Activated naive CD8-positive, alpha-beta T cell treated with anti-CD3 and anti-CD28 coated beads, Interleukin-2, amount 10 ng/mL, durations not matched to agents 7 days and 5 days (primary cell): ENCODE measurements at regions not wholly inside any gene's neighbourhood (a gene's known extent, or its start where the extent isn't known, plus 50 kb on each side); places are given as distances from the start of the nearest gene placed in this dataset.

Experiments
- ATAC-seq: fragments of 150-1000 bp; cut with Tn5 transposase; one replicate; pipeline ENCODE4 v1.10.0; 2021; ENCODE audit warnings: low read depth, moderate library complexity
- POLR2A ChIA-PET: fragments of 350-600 bp; sonication (Branson Sonifier 250); formaldehyde crosslinking; loops from one replicate; lab custom pipeline; 2021; ENCODE audit warnings: antibody characterized with exemption; lab: Charles Lee
- DNase-seq: peaks from one replicate; pipeline ENCODE4 v3.0.0; 2021
- H3K27ac Mint-ChIP-seq: one replicate; pipeline ENCODE4 v1.8.0; 2022; ENCODE audit warnings: mild to moderate bottlenecking, mixed read lengths
- H3K27me3 Mint-ChIP-seq: one replicate; pipeline ENCODE4 v1.8.0; 2022; ENCODE audit warnings: mild to moderate bottlenecking, moderate library complexity, mixed read lengths
- H3K36me3 Mint-ChIP-seq: one replicate; pipeline ENCODE4 v1.8.0; 2021; ENCODE audit warnings: mild to moderate bottlenecking, mixed read lengths
- H3K4me1 Mint-ChIP-seq: one replicate; pipeline ENCODE4 v1.8.0; 2021; ENCODE audit warnings: mixed read lengths
- H3K4me3 Mint-ChIP-seq: one replicate; pipeline ENCODE4 v1.8.0; 2022; ENCODE audit warnings: mild to moderate bottlenecking, moderate library complexity, mixed read lengths
- H3K9me3 Mint-ChIP-seq: one replicate; pipeline ENCODE4 v1.8.0; 2021; ENCODE audit warnings: mixed read lengths

- no peak overlapping the region for H3K27ac Mint-ChIP-seq
- H3K4me1 Mint-ChIP-seq = no peaks in the 10 kb centered on the region
- POLR2A ChIA-PET = no interaction called here
- peaks cover 3% of the 10 kb centered on the region for H3K27me3 Mint-ChIP-seq
- ATAC-seq (no peak), DNase-seq (no peak)
- no peak overlapping the region for H3K4me3 Mint-ChIP-seq
- H3K9me3 Mint-ChIP-seq = no peaks in the 10 kb centered on the region
- H3K36me3 Mint-ChIP-seq = no peaks in the 10 kb centered on the region
Measured at GRCh38 chr11:22477312-22477711, 139.1 kb downstream of the SLC17A6 start.

GRCh38 chr11:22476589-22476988, 138.4 kb downstream of the SLC17A6 start:
- H3K4me3 Mint-ChIP-seq = no peak overlapping the region
- peaks cover 3% of the 10 kb centered on the region for H3K27me3 Mint-ChIP-seq
- H3K9me3 Mint-ChIP-seq = no peaks in the 10 kb centered on the region
- no peaks in the 10 kb centered on the region for H3K36me3 Mint-ChIP-seq
- H3K27ac Mint-ChIP-seq = no peak overlapping the region
- DNase-seq (no peak), ATAC-seq (no peak)
- POLR2A ChIA-PET = no interaction called here
- no peaks in the 10 kb centered on the region for H3K4me1 Mint-ChIP-seq

GRCh38 chr11:22474616-22475015, 136.4 kb downstream of the SLC17A6 start:
- ATAC-seq (no peak), DNase-seq (no peak)
- POLR2A ChIA-PET = no interaction called here
- Mint-ChIP-seq H3K27ac (no peak overlapping the region), H3K4me1 (no peaks in the 10 kb centered on the region), H3K36me3 (no peaks in the 10 kb centered on the region), H3K9me3 (no peaks in the 10 kb centered on the region), H3K27me3 (no peaks in the 10 kb centered on the region), H3K4me3 (no peak overlapping the region)

GRCh38 chr11:22473586-22473985, 135.4 kb downstream of the SLC17A6 start:
- Mint-ChIP-seq H3K9me3 (no peaks in the 10 kb centered on the region), H3K4me1 (no peaks in the 10 kb centered on the region), H3K4me3 (no peak overlapping the region), H3K27me3 (no peaks in the 10 kb centered on the region), H3K36me3 (no peaks in the 10 kb centered on the region), H3K27ac (no peak overlapping the region)
- DNase-seq = no peak
- POLR2A ChIA-PET = no interaction called here
- no peak for ATAC-seq

- Mint-ChIP-seq H3K9me3 (no peaks in the 10 kb centered on the region), H3K4me3 (no peak overlapping the region), H3K27me3 (no peaks in the 10 kb centered on the region), H3K36me3 (no peaks in the 10 kb centered on the region), H3K4me1 (no peaks in the 10 kb centered on the region), H3K27ac (no peak overlapping the region)
- POLR2A ChIA-PET = no interaction called here
- DNase-seq = no peak
- ATAC-seq = no peak
Measured at GRCh38 chr11:22472306-22472705, 134.1 kb downstream of the SLC17A6 start.

- POLR2A ChIA-PET = no interaction called here
- Mint-ChIP-seq H3K4me3 (no peak overlapping the region), H3K4me1 (no peaks in the 10 kb centered on the region), H3K9me3 (no peaks in the 10 kb centered on the region), H3K36me3 (no peaks in the 10 kb centered on the region), H3K27me3 (no peaks in the 10 kb centered on the region), H3K27ac (no peak overlapping the region)
- DNase-seq (no peak), ATAC-seq (no peak)
Measured at GRCh38 chr11:22471385-22471784, 133.2 kb downstream of the SLC17A6 start.

- no peaks in the 10 kb centered on the region for H3K27me3 Mint-ChIP-seq
- POLR2A ChIA-PET = no interaction called here
- H3K4me3 Mint-ChIP-seq = no peak overlapping the region
- no peaks in the 10 kb centered on the region for H3K36me3 Mint-ChIP-seq
- no peak for DNase-seq
- no peaks in the 10 kb centered on the region for H3K9me3 Mint-ChIP-seq
- H3K4me1 Mint-ChIP-seq = no peaks in the 10 kb centered on the region
- no peak for ATAC-seq
- no peak overlapping the region for H3K27ac Mint-ChIP-seq
Measured at GRCh38 chr11:22467741-22468140, 129.6 kb downstream of the SLC17A6 start.

- no peaks in the 10 kb centered on the region for H3K36me3 Mint-ChIP-seq
- POLR2A ChIA-PET = no interaction called here
- H3K27ac Mint-ChIP-seq = no peak overlapping the region
- H3K9me3 Mint-ChIP-seq = no peaks in the 10 kb centered on the region
- H3K4me3 Mint-ChIP-seq = no peak overlapping the region
- H3K27me3 Mint-ChIP-seq = no peaks in the 10 kb centered on the region
- H3K4me1 Mint-ChIP-seq = no peaks in the 10 kb centered on the region
- ATAC-seq (no peak), DNase-seq (no peak)
Measured at GRCh38 chr11:22467248-22467647, 129.1 kb downstream of the SLC17A6 start.

GRCh38 chr11:22466809-22467208, 128.6 kb downstream of the SLC17A6 start:
- Mint-ChIP-seq H3K36me3 (no peaks in the 10 kb centered on the region), H3K9me3 (no peaks in the 10 kb centered on the region), H3K27ac (no peak overlapping the region), H3K4me1 (no peaks in the 10 kb centered on the region), H3K27me3 (no peaks in the 10 kb centered on the region), H3K4me3 (no peak overlapping the region)
- POLR2A ChIA-PET = no interaction called here
- DNase-seq = no peak
- ATAC-seq = no peak

- no peak overlapping the region for H3K27ac Mint-ChIP-seq
- H3K36me3 Mint-ChIP-seq = no peaks in the 10 kb centered on the region
- ATAC-seq (no peak), DNase-seq (no peak)
- no peak overlapping the region for H3K4me3 Mint-ChIP-seq
- H3K4me1 Mint-ChIP-seq = no peaks in the 10 kb centered on the region
- POLR2A ChIA-PET = no interaction called here
- no peaks in the 10 kb centered on the region for H3K9me3 Mint-ChIP-seq
- no peaks in the 10 kb centered on the region for H3K27me3 Mint-ChIP-seq
Measured at GRCh38 chr11:22466351-22466750, 128.2 kb downstream of the SLC17A6 start.

- no peak for DNase-seq
- no peak overlapping the region for H3K4me3 Mint-ChIP-seq
- no peaks in the 10 kb centered on the region for H3K27me3 Mint-ChIP-seq
- no peak for ATAC-seq
- H3K4me1 Mint-ChIP-seq = no peaks in the 10 kb centered on the region
- no peak overlapping the region for H3K27ac Mint-ChIP-seq
- POLR2A ChIA-PET = no interaction called here
- no peaks in the 10 kb centered on the region for H3K9me3 Mint-ChIP-seq
- H3K36me3 Mint-ChIP-seq = no peaks in the 10 kb centered on the region
Measured at GRCh38 chr11:22465620-22466019, 127.4 kb downstream of the SLC17A6 start.

GRCh38 chr11:22461626-22462025, 123.4 kb downstream of the SLC17A6 start:
- Mint-ChIP-seq H3K36me3 (no peaks in the 10 kb centered on the region), H3K27me3 (peaks cover 2% of the 10 kb centered on the region), H3K4me1 (no peaks in the 10 kb centered on the region), H3K27ac (no peak overlapping the region), H3K4me3 (no peak overlapping the region), H3K9me3 (no peaks in the 10 kb centered on the region)
- DNase-seq (no peak), ATAC-seq (no peak)
- POLR2A ChIA-PET = no interaction called here

- Mint-ChIP-seq H3K36me3 (no peaks in the 10 kb centered on the region), H3K4me1 (no peaks in the 10 kb centered on the region), H3K27ac (no peak overlapping the region), H3K4me3 (no peak overlapping the region), H3K27me3 (peaks cover 4% of the 10 kb centered on the region), H3K9me3 (no peaks in the 10 kb centered on the region)
- ATAC-seq (no peak), DNase-seq (no peak)
- POLR2A ChIA-PET = no interaction called here
Measured at GRCh38 chr11:22460181-22460580, 122.0 kb downstream of the SLC17A6 start.

- peaks cover 4% of the 10 kb centered on the region for H3K27me3 Mint-ChIP-seq
- ATAC-seq = no peak
- no peak for DNase-seq
- H3K4me1 Mint-ChIP-seq = no peaks in the 10 kb centered on the region
- no peaks in the 10 kb centered on the region for H3K9me3 Mint-ChIP-seq
- H3K4me3 Mint-ChIP-seq = no peak overlapping the region
- POLR2A ChIA-PET = no interaction called here
- no peak overlapping the region for H3K27ac Mint-ChIP-seq
- H3K36me3 Mint-ChIP-seq = no peaks in the 10 kb centered on the region
Measured at GRCh38 chr11:22459048-22459447, 120.9 kb downstream of the SLC17A6 start.

- POLR2A ChIA-PET = no interaction called here
- ATAC-seq (no peak), DNase-seq (no peak)
- Mint-ChIP-seq H3K4me1 (no peaks in the 10 kb centered on the region), H3K27ac (no peak overlapping the region), H3K36me3 (no peaks in the 10 kb centered on the region), H3K4me3 (no peak overlapping the region), H3K9me3 (no peaks in the 10 kb centered on the region), H3K27me3 (peaks cover 4% of the 10 kb centered on the region)
Measured at GRCh38 chr11:22458161-22458560, 120.0 kb downstream of the SLC17A6 start.
